ENCODE measurements at regions not wholly inside any gene's neighbourhood (a gene's known extent, or its start where the extent isn't known, plus 50 kb on each side); places are given as distances from the start of the nearest gene placed in this dataset.

- TF ChIP-seq CTCF (IDR thresholded peaks at IDR 0.05 in 8 of 11, conservative IDR thresholded peaks at IDR 0.05 in 3 of 11) (no peak), POLR2A (IDR thresholded peaks at IDR 0.05) (no peak), POLR2AphosphoS5 (IDR thresholded peaks at IDR 0.05) (no peak)
These were observed 66.3 kb upstream of the RASGRF1 start for GRCh38 chr15:79156704-79157375.
